GM12891 (cell line): ENCODE measurements at regions not wholly inside any gene's neighbourhood (a gene's known extent, or its start where the extent isn't known, plus 50 kb on each side); places are given as distances from the start of the nearest gene placed in this dataset.
"Not testable (repeated sequence)": the region's sequence is repeated elsewhere in the genome, so short reads cannot be mapped to it uniquely, and the experiment has no call there.

Experiments used
- PAX5 ChIP-seq: IDR thresholded peaks from 2 replicates; pipeline ENCODE4 v1.6.1; 2011; ENCODE audit warnings: low read length, moderate library complexity, mild to moderate bottlenecking; ENCODE audit not compliant: insufficient read depth, severe bottlenecking
- POLR2A ChIP-seq: IDR thresholded peaks from 2 replicates; pipeline ENCODE4 v1.6.1; 2011; ENCODE audit warnings: low read depth, low read length, control low read depth
- POLR2AphosphoS5 ChIP-seq: IDR thresholded peaks from 2 replicates; pipeline ENCODE4 v1.6.1; 2011; ENCODE audit warnings: low read depth, low read length, control low read depth
- POU2F2 ChIP-seq: IDR thresholded peaks from 2 replicates; pipeline ENCODE4 v1.6.1; 2011; ENCODE audit warnings: low read depth, mild to moderate bottlenecking, control low read depth, low read length, moderate library complexity
- SPI1 ChIP-seq: IDR thresholded peaks from 2 replicates; pipeline ENCODE4 v1.6.1; 2011; ENCODE audit warnings: low read depth, low read length, control low read depth
- TAF1 ChIP-seq: IDR thresholded peaks from 2 replicates; pipeline ENCODE4 v1.6.1; 2011; ENCODE audit warnings: low read depth, low read length, control low read depth

- not testable (repeated sequence) for TF ChIP-seq POLR2AphosphoS5, POLR2A, TAF1, SPI1, PAX5, POU2F2
These were observed 72.8 kb upstream of the SSBP2 start for GRCh38 chr5:81823736-81824135.
